ENCODE measurements at regions not wholly inside any gene's neighbourhood (a gene's known extent, or its start where the extent isn't known, plus 50 kb on each side); places are given as distances from the start of the nearest gene placed in this dataset.

DNA sequence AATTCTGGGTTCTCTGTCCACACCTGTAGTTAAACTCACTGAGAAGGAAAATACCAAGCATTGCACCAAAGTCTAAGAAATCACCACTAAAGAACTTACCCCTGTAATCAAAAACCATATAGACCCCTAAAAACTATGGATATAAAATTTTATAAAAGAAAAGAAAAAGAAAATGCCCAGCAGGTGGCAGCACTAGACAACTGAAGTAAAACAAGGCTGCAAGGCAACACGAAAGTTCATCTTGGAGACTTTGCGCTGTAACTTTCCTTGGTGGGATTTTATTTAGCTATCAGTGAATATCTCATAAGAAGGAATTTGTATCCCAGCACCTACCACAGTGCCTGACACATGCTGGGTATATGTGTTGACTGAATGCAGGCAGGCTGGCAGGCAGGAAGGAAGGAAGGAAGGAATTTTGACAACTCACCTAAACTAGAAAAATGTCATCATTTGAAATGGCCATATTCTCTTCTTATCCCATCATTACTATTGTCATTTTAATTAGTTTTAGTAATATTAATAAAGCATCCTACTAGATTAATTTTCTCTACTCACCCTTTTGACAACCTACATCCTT lies 68.2 kb upstream of the ETV6 start:
- no peak for ATAC-seq
- TF ChIP-seq EZH2phosphoT487 (IDR thresholded peaks at IDR 0.05; ENCODE audit: borderline replicate concordance, low read length), result no peak
- TF ChIP-seq, protein P1, sequence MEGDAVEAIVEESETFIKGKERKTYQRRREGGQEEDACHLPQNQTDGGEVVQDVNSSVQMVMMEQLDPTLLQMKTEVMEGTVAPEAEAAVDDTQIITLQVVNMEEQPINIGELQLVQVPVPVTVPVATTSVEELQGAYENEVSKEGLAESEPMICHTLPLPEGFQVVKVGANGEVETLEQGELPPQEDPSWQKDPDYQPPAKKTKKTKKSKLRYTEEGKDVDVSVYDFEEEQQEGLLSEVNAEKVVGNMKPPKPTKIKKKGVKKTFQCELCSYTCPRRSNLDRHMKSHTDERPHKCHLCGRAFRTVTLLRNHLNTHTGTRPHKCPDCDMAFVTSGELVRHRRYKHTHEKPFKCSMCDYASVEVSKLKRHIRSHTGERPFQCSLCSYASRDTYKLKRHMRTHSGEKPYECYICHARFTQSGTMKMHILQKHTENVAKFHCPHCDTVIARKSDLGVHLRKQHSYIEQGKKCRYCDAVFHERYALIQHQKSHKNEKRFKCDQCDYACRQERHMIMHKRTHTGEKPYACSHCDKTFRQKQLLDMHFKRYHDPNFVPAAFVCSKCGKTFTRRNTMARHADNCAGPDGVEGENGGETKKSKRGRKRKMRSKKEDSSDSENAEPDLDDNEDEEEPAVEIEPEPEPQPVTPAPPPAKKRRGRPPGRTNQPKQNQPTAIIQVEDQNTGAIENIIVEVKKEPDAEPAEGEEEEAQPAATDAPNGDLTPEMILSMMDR (conservative IDR thresholded peaks at IDR 0.05; ENCODE audit: low read depth, low read length), result peak; percentile 59

DNA sequence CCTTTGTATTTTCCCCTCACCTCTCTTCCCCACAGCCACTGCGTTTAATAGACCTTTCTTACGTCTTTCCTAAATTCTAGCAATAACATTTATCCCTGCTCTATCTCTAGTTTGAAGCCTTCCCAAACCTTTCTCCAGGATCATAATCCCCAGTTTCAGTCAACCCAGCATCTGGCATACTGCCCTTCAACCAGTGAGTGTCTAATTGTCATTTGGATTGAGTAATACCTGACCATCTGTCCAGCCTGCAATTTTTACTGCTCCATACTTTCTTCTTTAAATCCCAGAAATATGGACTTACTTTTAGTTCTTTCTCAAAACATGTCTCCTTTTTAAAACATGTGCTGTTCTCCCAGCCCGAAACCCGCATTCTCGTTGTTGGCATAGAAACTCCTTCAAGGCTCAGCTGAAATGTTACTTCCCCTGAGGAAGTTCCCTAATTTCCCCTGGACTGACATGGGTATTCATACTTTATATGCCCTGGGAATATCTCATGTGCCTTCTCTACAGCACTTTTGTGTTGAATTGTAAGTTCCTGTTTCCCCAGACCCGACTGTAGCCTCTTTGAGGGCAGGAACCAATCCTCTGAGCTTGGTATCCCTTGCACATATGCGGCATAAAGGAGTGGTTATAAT lies 65.1 kb upstream of the ETV6 start:
- Histone ChIP-seq H3K4me3 (ENCODE audit: low read length) (no peak overlapping the region), H3K36me3 (ENCODE audit: low read depth, low read length) (no peaks in the 10 kb centered on the region), H3K4me1 (ENCODE audit: insufficient read depth, low read length) (peaks cover 18% of the 10 kb centered on the region), H3K4me2 (ENCODE audit: low read length) (no peak overlapping the region), H3K9me2 (replicated peaks; ENCODE audit: low read length) (no peaks in the 10 kb centered on the region), H4K20me1 (ENCODE audit: low read length) (no peaks in the 10 kb centered on the region), H3K27ac (ENCODE audit: low read length) (no peak overlapping the region), H3F3A (ENCODE audit: low read length, unreplicated experiment) (peaks cover 4% of the 10 kb centered on the region), H2AFZ (ENCODE audit: low read length) (no peak overlapping the region), H3K9ac (ENCODE audit: low read length) (no peak overlapping the region), H3K9me3 (ENCODE audit: low read length) (no peaks in the 10 kb centered on the region), H3K27me3 (ENCODE audit: low read length) (no peaks in the 10 kb centered on the region), H3K79me2 (ENCODE audit: low read length) (no peaks in the 10 kb centered on the region)
- CTCF ChIA-PET, result no interaction called here
- POLR2A ChIA-PET (ENCODE audit: unreplicated experiment), result no interaction called here
- ATAC-seq, result no peak
- BruUV-seq (replicated peaks), result no TSS peak
- peak; percentile 9 for DNase-seq
- TF ChIP-seq, protein P1 (conservative IDR thresholded peaks at IDR 0.05; ENCODE audit: low read depth, low read length), result no peak
- intact Hi-C loops (cut with micrococcal nuclease), result loop anchor here (5.0 to 10.0 kb wide), 3 partner anchors 38 to 300 kb away; no protein-coding TSS in a partner anchor

More for the DNA sequence above, 68.2 kb upstream of the ETV6 start:
- DNase-seq, result peak; percentile 75
- Histone ChIP-seq H3K4me2 (ENCODE audit: low read length) (no peak overlapping the region), H3K79me2 (ENCODE audit: low read length) (no peaks in the 10 kb centered on the region), H2AFZ (ENCODE audit: low read length) (no peak overlapping the region), H3K9ac (ENCODE audit: low read length) (no peak overlapping the region), H3F3A (ENCODE audit: low read length, unreplicated experiment) (peaks cover 4% of the 10 kb centered on the region), H3K27ac (ENCODE audit: low read length) (no peak overlapping the region; the same call in 1 of the 2 replicates), H3K4me1 (ENCODE audit: insufficient read depth, low read length) (peaks cover 38% of the 10 kb centered on the region), H3K9me2 (replicated peaks; ENCODE audit: low read length) (no peaks in the 10 kb centered on the region), H3K27me3 (ENCODE audit: low read length) (no peaks in the 10 kb centered on the region), H3K4me3 (ENCODE audit: low read length) (no peak overlapping the region), H3K9me3 (ENCODE audit: low read length) (no peaks in the 10 kb centered on the region), H4K20me1 (ENCODE audit: low read length) (no peaks in the 10 kb centered on the region), H3K36me3 (ENCODE audit: low read depth, low read length) (no peaks in the 10 kb centered on the region)
- intact Hi-C loops (cut with micrococcal nuclease), result loop anchor here (1.0 to 10.0 kb wide), 6 partner anchors 26 to 452 kb away; partner anchors contain the start of gene ETV6
- BruUV-seq (replicated peaks), result no TSS peak
- CTCF ChIA-PET, result interaction anchor here (0.6 to 2.2 kb wide), 2 partner anchors 311 to 452 kb away, joined by 4 to 29 read pairs; no protein-coding TSS in a partner anchor
- POLR2A ChIA-PET (ENCODE audit: unreplicated experiment), result interaction anchor here (0.6 kb wide), 1 partner anchor 68 kb away, joined by 4 read pairs; the partner anchor contains the start of gene ETV6

DNA sequence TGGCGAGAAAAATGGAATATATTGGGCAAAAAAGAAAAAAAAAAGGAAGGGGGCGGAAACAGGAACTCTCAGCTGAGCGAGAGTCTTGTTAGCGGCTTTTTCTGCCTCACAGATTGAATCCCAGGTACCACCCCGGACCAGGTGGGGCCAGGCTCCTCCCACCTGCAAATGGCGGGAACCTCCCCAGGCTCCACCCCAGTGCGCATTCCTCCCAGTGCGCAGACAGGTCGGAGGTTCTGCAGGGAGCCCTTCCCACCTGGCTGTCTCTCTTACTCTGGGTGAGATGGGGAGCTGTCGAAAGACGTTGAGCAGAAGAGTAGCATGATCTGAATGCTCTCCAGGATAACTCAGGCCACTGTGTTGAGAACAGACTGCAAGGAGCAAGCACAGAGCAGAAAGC lies 57.0 kb upstream of the ETV6 start:
- H3K27me3 ChIP-seq (ENCODE audit: low read length), result no peaks in the 10 kb centered on the region
- no peak overlapping the region for H3K4me2 ChIP-seq (ENCODE audit: low read length)
- no peak overlapping the region for H3K4me3 ChIP-seq (ENCODE audit: low read length)
- H2AFZ ChIP-seq (ENCODE audit: low read length), result no peak overlapping the region
- DNase-seq (no peak), ATAC-seq (no peak)
- no peaks in the 10 kb centered on the region for H3K79me2 ChIP-seq (ENCODE audit: low read length)
- no TSS peak for BruUV-seq (replicated peaks)
- POLR2A ChIA-PET (ENCODE audit: unreplicated experiment), result no interaction called here
- CTCF ChIA-PET, result interaction anchor here (0.6 kb wide), 1 partner anchor 32 kb away, joined by 4 read pairs; no protein-coding TSS in a partner anchor
- intact Hi-C loops (cut with micrococcal nuclease), result no loop called here
- H4K20me1 ChIP-seq (ENCODE audit: low read length), result no peaks in the 10 kb centered on the region
- no peak overlapping the region for H3K27ac ChIP-seq (ENCODE audit: low read length)
- H3K36me3 ChIP-seq (ENCODE audit: low read depth, low read length), result no peaks in the 10 kb centered on the region
- TF ChIP-seq, protein P1 (conservative IDR thresholded peaks at IDR 0.05; ENCODE audit: low read depth, low read length), result no peak
- no peak for TF ChIP-seq EZH2 (IDR thresholded peaks at IDR 0.05; ENCODE audit: low read length, unreplicated experiment)
- no peak for TF ChIP-seq EZH2phosphoT487 (IDR thresholded peaks at IDR 0.05; ENCODE audit: borderline replicate concordance, low read length)
- peaks cover 9% of the 10 kb centered on the region; the same call in 1 of the 2 replicates for H3K4me1 ChIP-seq (ENCODE audit: insufficient read depth, low read length)
- H3K9me3 ChIP-seq (ENCODE audit: low read length), result no peaks in the 10 kb centered on the region
- no peak overlapping the region for H3K9ac ChIP-seq (ENCODE audit: low read length)
- no peaks in the 10 kb centered on the region for H3F3A ChIP-seq (ENCODE audit: low read length, unreplicated experiment)
- no peaks in the 10 kb centered on the region for H3K9me2 ChIP-seq (replicated peaks; ENCODE audit: low read length)
